ENCODE measurements at regions not wholly inside any gene's neighbourhood (a gene's known extent, or its start where the extent isn't known, plus 50 kb on each side); places are given as distances from the start of the nearest gene placed in this dataset.

DNA sequence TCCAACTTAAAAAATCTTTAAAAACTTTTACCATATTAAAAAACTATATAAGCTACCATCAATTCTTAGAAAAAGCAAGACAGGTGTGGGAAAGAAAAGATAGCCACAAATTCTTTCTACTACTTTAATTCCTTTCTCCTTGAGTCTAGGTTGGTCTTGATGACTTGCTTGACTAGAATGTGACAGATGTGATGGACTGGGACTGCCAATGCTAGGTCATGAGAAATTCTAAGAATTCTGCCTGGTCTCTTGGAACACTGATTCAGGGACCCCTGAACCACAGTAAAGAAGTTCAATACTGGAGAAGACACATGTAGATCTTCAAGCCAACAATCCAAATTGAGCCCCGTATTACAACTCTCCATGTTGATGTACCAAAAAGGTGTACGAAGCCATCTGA lies 326.6 kb upstream of the B3GALT2 start:
- DNase-seq = no peak

DNA sequence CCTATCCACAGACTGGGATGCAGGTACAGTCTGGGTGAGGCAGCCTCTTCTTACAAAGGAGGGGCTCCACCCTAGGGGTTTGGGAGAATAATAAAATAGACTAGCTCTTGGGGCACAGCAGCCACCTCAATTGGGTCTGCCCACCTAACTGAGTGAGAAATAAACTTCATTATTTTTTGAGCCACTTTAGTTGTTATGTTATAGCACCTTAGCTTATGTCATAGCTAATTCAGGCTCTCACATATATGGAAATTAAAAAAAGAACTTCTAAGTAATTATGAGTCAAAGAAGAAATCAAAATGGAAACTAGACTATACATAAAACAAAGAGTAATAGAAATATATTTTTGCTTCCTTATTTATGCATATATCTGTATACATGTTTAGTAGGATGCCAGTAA lies 318.5 kb upstream of the B3GALT2 start:
- no peak for DNase-seq

DNA sequence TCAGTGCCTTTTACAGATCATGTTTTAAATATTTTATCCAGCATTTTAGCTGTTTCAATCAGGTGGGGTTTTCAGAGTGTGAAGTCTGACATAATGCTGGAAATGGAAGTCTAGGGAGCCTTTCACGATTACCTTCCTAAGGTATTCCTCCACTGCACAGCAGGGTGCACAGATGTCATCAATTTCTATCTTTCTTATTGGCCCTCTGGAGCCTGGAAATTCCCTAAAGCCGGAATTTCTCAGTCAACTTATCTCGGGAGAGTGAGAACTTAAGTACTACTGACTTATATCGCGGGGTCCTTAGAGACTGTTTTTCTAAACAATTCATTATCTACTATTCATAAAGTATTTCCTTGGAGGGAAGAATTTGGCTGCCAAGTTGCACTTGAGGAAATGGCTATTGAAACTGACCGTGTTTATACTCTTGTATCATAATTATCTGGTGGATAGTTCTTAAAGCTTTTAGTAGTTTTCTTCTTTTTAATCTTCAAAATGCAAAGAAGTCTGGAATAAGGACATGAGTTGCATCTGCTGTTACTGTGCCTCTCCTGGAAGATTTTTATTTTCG lies 311.8 kb upstream of the B3GALT2 start:
- no peak for DNase-seq

DNA sequence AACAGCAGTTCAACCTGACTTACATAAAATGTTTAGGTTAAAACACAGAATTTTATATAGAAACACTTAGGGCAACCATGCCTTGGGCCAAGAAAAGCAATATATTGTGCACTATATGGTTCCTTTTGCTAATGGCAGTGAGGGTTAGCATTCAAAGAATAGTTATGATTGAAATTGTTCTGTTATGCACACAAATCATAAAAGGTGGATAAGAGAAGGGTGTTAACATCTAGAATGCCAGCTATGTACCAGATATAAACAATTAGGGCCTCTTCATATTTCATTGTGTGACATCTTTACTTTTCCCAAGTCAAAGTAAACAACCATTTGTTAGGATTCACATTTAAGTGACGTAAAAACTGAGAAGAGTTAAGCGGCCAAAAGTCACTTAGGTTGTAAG lies 308.0 kb upstream of the B3GALT2 start:
- no peak for DNase-seq

DNA sequence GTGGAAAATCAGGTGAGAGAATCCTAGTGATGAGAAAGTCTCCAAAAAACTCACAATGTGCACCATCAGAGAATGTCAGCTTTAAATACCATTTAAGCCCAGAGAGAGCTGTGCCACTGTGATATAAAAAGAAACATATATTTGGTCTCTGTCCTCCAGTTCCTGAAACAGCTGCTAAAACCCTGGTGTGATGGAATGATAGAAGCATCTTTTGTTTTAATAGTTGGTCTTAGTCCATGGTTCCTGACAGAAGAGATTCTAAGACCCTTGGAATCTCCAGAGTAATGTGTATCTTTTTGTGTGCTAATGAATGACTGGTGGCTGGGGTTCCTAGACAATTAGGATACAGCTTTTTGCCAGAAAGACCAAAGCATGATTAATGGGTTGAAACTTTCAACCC lies 302.8 kb upstream of the B3GALT2 start:
- no peak for DNase-seq

DNA sequence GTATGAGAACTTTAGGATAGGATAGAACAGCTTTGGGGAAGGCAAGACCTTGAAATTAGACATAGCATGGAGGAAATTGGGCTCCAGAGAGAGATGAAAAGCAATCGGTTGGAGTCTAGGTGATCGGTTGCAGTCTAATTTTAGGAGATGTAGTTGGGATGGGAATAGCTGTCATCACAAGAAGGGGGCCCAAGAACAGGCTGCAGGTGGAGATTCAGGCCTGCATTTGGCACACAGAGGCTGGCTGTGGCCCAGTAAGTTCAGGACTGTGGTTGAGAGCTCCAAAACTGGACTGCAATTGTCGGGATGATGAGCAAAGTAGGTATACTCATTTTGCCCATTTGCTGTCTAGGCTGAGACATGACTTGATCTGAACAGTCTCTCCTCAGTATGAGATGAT lies 301.3 kb upstream of the B3GALT2 start:
- no peak for DNase-seq

DNA sequence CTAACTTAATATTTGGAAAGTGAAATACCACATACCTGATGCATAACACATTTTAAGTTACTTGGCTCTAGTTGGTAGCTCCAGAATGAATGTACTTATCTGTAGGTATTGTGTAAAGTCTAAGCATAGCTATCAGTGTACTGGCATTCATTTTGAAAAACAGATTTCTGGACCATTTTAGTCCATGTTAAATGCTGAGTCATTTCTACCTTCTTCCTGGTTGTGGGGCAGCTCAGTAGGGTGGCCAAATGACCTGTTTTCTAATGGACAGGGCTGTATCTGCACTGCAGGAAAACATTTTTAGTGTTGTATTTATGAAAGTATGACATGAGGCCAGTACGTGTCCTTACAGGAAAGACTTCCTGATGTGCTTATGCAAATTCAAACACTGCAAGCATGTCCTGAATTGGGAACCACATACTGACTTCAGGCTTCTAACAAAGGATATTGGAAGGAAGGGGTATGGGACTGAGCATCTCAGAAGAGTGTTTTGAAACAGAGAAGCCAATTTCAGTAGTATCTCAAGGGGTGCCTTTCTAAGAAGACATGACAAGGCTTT lies 300.3 kb upstream of the B3GALT2 start:
- no peak for DNase-seq

DNA sequence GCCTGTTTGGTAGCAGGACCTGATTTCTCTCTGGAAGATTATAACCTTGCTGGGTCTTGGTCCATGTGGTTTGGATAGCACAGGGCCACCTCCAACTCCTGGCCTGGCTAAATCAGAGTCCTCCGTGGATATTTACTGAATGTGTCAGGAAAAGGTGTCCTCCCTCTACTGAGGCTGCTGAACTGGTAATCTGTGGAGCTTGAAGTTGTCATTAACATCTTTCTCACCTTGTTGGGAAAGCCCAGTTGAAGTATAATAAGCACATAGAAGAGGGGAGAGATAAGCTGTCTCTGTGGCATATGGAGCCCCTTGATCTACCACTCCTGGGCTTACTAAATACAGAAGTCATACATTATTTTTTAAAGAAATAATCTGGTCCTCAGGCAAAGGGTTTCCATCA lies 294.3 kb upstream of the B3GALT2 start:
- no peak for DNase-seq

DNA sequence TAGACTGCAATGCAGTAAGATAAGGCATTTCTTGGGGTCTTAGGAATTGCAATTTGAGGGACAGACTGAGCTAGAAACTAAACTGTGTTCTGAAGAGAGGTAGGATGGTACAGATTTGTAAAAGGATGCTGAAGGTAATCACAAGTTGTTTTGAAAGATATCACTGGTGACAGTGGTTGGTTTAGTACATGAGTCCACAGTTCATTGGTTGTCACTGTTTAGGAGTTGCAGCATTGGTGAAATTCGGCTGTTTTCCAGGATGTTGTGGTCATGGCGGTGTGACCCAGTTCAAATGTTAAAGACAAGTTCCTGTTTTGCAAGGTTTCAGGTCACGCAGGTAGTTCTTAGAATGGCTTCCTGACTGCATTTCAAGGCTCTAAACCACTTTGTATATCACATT lies 292.8 kb upstream of the B3GALT2 start:
- peak; percentile 88 for DNase-seq

DNA sequence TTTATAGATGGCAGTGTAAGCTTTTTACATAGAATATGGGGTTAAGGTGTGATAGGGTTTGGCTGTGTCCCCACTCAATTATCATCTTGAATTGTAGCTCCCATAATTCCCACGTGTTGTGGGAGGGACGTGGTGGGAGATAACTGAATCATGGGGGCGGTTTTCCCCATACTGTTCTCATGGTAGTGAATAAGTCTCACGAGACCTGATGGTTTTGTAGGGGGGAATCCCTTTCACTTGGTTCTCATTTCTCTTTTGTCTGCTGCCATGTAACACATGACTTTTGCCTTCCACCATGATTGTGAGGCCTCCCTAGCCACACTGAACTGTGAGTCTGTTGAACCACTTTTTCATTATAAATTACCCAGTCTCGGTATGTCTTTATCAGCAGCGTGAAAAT lies 290.3 kb upstream of the B3GALT2 start:
- no peak for DNase-seq

DNA sequence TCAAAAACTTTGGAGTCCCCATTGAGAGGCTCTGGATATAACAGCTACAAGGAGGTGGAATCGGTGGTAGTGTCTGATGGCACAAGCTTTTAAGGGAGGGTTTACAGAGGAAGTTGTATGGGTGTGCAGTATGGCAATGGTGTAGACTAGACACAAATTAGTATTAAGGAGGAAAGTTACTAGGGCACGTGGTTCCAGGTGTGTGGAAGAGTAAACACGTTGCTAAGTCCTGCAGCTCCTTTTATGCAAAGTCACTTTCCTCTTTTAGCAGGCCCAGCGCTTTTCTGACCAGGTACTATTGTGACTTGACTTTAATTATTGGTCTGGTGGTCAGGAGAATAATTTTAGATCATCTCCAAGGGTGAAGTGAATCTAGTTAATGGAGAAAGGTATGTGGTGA lies 287.5 kb upstream of the B3GALT2 start:
- peak; percentile 58 for DNase-seq

DNA sequence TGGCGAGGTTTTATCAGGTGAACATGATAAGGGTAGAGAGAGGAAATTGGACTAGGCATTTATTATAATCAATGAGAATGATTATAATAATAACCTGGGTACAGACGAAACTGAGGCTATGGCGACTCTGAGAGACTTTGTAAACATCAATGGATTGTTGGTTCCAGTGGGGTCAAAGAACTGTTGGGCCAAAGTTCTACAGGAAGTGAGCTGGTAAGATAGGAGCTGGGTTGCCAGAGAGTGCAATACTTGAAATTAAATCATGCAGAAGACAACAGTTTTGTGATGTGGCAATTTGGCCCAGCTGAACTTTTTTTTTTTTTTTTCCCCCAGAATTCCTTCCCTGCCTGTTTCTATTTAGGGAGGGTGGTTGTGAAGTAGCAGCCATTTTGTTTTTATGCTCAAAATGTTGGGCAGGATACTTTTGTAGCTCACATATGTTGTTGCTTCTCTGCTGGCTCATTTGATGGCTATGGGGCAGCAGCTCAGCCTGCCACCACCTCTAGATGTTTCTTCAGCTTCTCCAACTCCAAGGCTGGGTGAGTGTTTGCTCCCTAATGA lies 286.5 kb upstream of the B3GALT2 start:
- DNase-seq = no peak

DNA sequence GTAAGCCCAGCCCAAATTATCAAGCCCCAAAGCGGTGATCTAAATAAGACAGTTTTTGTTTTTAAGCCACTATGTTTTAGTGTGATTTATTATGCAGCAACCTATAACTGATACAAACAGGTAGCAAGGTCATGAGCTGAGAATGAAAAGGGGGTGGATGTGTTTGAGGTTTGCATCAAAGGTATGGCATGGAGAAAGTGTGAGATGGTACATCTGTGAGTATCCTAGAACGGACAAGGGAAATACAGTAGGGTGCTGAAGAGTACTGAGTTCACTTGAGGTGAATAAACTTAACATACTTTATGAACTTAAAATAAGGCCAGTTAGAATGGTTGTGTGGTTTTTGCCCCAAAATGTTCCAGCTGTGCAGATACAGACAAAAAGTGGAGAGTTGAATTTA lies 286.0 kb upstream of the B3GALT2 start:
- no peak for DNase-seq

DNA sequence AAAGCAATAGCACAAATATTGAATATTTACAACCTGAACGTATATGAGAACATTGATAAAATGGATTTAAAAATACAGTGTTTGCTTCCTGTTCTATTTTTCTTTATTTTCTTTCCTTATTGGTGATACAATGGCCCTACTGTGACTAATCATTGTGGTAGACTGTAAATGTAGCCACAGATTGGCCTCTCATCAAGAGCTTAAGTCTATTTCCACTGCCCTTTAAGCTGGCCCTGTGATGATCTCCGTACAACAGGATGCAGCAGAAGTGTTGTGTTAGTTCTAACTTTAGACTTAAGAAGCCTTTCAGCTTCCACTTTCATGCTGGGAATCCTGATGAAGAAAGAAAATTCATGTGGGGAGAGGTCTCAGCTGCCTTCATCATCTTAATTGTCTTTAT lies 285.6 kb upstream of the B3GALT2 start:
- DNase-seq = no peak

DNA sequence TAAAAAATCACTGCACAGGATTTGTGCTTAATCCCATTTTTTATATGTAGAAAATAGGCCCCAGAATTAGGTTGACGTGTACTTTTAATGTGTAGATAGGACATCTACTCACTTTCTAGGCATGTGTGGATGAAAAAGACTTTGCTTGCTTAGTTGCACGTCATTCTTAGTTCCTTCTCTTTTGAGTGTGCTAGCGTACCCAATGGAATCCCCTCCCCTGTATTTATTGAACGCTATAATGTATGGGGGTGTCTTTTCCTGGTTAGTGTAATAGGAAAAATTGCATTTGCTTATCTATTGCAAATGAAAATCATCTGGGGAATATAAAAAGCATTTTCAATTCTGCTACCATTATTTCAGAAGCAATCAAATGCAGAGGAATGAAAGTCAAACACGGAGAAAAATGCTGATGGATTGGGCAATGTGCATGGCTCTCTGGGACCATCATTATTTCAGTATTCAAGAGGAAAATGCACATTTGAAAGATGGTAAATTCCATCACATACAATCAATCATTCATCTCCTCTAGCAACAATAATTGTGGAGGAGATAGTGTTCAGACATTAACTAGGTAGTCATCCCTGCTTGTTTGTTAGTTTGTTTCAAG lies 277.0 kb upstream of the B3GALT2 start:
- DNase-seq = no peak

DNA sequence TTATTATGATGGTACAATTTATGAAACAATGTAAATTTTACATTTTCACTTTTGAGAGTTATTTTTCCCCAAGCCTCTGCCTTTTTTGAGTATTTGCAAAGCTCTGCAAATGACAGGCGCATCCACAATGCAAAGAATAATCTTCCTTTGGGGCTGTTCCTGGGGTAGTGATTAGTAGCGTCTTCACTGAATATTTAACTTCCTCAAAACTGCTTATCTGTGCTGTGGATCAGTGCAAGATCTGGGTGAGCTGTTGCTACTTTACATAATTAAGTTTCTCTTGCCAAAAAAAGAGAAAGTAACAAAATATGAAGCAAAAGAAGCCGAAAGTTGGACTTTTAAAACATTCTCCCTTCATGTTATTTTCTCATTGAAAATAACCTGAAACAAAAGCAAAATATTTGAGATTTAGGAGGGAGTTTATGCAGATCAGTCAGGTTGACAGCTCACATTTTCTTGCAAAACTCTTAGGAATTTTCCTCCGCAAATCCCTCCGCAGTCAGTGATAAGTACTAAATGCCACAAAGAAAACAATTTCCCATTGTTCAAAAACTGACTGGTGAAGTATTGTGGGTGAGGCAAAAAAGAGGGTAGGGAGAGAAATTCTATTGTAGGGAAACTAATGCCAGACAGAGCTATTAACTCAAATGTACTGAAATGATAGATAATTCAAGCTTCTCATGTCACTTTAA lies 276.4 kb upstream of the B3GALT2 start:
- no peak for DNase-seq

DNA sequence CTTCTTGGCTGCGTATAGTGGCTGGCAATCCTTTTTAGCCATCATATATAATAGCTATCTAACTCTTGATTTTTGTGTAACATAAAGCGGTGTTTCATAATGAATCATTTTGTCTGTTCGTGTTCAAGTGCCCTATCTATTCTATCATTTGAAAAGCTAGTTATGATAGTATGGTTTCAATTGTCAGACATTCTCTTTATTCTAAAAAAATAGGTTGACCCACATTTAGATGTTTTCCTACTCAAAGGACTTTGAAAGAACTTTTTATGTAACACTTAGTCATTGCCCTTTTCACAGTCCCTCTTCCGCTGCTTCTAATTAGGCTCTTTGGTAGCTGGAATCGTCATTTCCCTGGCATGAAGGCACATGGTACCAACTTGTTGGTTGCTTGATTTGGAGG lies 272.2 kb upstream of the B3GALT2 start:
- no peak for DNase-seq

DNA sequence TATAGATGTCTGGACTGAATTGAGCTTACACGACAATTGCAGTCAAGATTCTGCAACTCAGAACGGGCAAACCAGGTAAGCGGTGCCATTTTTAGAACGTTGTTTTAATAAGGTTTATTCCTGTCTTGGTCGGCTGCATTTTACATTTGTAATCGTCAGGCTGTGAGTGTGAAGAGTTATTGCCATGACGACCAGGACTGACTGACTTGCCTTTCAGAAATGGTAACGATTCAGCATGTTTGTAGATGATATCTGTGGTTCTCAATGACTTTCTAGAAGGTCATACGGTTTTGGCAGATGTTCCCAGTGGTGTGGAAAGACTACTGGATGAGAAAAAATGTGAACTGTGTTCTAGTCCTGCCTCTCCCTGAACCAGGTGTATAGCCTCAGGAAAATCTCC lies 271.3 kb upstream of the B3GALT2 start:
- DNase-seq = peak; percentile 26

DNA sequence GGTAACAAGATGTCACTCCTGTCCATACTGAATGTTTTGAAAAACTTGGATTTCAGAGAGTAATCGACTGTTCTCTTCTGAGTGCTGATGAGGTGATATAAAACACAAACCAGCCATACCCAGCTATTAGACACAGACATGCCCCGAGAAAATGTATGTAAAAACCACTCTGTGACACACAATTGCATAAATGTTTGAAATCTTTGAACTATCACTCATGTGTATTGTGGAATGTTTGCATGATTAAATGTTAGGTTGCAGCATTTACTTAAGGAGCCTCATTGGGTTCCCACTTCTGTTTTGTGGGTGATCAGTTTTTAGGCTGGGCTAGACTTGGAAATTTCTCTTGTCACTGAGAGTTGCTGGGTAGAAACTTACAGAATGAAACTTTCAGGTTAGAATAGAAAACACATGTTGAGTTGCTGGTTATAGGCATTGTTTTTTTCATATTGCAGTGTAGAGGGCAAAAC lies 270.4 kb upstream of the B3GALT2 start:
- no peak for DNase-seq

DNA sequence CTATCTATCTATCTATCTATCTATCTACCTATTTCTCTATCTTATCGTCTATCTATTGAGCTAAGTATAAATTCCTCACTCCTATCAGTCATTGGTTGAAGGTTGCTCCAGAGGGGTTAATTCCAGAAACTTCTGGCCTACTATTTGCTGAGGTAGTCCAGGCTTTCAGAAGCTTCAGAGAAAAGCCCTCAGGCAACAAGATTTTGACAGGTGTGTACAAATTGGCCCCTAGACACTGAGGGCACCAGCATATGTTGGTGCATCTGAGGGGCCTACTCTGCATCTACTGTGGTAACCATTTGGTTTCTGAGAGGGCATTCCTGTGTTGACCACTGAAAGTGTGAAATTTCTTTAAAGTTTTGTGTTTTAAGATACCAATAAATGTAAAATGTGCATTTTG lies 265.2 kb upstream of the B3GALT2 start:
- no peak for DNase-seq

DNA sequence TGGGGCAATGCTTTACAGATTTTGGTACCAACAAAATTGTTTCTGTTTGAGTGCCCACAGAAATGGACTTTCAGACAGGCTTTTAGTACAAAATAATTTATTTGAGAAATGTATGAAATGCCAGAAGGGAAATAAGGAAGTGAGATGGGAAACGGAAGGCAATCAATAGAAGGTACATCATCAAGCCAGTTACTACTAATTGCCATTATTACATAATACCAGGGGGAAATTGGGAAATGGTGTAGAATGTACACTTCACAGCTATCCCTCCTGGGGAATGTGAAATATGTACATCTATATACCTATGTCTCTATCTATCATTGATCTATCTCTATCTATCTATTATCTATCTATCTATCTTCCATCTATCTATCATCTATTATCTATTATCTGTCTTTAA lies 264.6 kb upstream of the B3GALT2 start:
- no peak for DNase-seq

DNA sequence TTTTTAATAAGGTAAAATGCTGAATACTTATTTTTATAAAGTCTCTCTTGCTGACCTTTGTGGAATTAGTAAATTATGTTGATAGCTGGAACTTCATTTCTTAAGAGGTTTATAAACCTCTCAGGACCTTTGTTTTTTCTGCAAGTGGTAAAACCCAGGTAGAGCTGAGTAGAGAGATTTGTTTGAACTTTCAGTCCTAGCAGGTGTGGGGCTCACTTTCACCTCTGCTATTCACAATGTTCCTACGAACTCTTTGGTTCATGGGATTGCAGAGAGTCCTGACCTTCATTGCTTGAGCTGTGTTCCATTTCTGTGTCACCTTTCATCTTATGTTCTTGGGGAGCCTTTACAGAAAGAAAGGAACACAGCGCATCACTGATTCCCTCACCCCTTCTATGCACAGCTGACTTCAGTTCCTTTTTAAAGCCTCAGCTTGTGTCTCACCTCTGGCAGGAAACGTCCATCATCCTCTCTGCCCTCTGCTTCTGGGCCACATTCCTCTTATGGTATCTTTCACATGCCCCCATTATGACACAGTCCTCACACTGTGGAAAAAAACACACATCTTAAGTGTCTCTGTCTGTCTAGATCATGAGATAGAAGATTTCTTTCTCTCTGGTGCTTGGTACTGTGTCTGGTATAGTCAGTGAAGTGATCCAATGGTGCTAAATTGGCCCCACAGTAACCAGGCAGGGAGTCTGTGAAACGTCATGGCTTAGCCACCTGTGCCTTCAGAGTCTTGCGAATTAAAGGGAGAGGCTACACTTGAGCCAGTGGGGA lies 262.5 kb upstream of the B3GALT2 start:
- peak; percentile 63 for DNase-seq

DNA sequence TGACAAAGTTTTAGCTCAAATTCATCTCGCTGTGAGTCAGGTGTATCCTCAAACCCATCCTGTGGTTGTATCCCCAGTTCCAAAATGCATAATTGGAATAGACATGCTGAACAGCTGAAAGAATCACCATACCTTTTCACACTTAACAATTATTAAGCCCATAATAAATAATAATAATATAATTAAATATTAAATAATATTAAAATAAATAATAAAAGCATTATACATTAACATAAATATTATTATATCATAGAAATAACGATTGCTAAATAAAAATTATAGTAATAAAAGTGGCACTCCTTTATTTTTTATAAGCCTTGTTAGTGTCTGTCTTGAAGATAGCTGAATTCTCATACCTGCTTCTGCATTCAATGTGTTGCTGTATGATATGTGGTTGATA lies 257.5 kb upstream of the B3GALT2 start:
- DNase-seq = no peak

Measured in RPMI8226 (cell line).